ENCODE measurements at regions not wholly inside any gene's neighbourhood (a gene's known extent, or its start where the extent isn't known, plus 50 kb on each side); places are given as distances from the start of the nearest gene placed in this dataset.

DNA sequence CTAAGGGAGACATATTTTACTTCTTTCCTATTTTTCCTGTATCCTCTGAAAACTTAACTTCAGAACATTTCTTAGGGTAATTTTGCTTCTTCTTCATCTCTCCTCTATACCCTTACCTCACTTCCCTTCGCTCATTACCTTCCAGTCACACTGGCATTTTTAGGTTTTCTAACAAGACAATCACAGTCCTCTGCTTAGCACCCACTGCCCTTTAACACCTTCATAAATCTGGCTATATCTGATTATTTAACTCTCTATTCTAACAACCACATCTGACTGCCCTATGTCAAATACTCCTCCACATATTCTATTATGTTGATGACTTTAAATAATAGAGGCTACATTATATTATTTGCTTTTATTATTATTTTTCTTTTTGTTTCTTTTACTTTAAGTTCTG lies 1058.0 kb upstream of the CNTN5 start:
- TF ChIP-seq, protein P1, sequence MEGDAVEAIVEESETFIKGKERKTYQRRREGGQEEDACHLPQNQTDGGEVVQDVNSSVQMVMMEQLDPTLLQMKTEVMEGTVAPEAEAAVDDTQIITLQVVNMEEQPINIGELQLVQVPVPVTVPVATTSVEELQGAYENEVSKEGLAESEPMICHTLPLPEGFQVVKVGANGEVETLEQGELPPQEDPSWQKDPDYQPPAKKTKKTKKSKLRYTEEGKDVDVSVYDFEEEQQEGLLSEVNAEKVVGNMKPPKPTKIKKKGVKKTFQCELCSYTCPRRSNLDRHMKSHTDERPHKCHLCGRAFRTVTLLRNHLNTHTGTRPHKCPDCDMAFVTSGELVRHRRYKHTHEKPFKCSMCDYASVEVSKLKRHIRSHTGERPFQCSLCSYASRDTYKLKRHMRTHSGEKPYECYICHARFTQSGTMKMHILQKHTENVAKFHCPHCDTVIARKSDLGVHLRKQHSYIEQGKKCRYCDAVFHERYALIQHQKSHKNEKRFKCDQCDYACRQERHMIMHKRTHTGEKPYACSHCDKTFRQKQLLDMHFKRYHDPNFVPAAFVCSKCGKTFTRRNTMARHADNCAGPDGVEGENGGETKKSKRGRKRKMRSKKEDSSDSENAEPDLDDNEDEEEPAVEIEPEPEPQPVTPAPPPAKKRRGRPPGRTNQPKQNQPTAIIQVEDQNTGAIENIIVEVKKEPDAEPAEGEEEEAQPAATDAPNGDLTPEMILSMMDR (IDR thresholded peaks at IDR 0.05; ENCODE audit: low read depth, low read length, missing input control) = no peak
- TF ChIP-seq HNF4A (conservative IDR thresholded peaks at IDR 0.05) = no peak
- no peak for TF ChIP-seq GABPA (IDR thresholded peaks at IDR 0.05 in 1 of 2, conservative IDR thresholded peaks at IDR 0.05 in 1 of 2)
- TF ChIP-seq RXRA (IDR thresholded peaks at IDR 0.05) = no peak
- no peak for TF ChIP-seq YY1 (IDR thresholded peaks at IDR 0.05)
